Neural progenitor cell (in vitro differentiated cells): ENCODE measurements at regions not wholly inside any gene's neighbourhood (a gene's known extent, or its start where the extent isn't known, plus 50 kb on each side); places are given as distances from the start of the nearest gene placed in this dataset.

Source experiments
- CTCF ChIP-seq: fragments of 200-600 bp; sonication (generic); IDR thresholded peaks from 2 replicates; pipeline ENCODE4 v1.5.1; 2017; ENCODE audit warnings: antibody characterized with exemption, mild to moderate bottlenecking
- EZH2 ChIP-seq: fragments of 200-600 bp; sonication (generic); IDR thresholded peaks from 2 replicates; pipeline ENCODE4 v1.6.1; 2017; ENCODE audit warnings: antibody characterized with exemption, mild to moderate bottlenecking, moderate library complexity

- TF ChIP-seq CTCF, result no peak
- TF ChIP-seq EZH2, result no peak
Measured at GRCh38 chr17:72343911-72344310, 223.1 kb downstream of the SOX9 start.
